GM19193 (cell line): ENCODE measurements at regions not wholly inside any gene's neighbourhood (a gene's known extent, or its start where the extent isn't known, plus 50 kb on each side); places are given as distances from the start of the nearest gene placed in this dataset.

Experiments
- POLR2A ChIP-seq: IDR thresholded peaks from 4 replicates; pipeline ENCODE4 v1.6.1; 2011; ENCODE audit not compliant: insufficient read depth, insufficient read length; ENCODE audit errors: extremely low read depth

DNA sequence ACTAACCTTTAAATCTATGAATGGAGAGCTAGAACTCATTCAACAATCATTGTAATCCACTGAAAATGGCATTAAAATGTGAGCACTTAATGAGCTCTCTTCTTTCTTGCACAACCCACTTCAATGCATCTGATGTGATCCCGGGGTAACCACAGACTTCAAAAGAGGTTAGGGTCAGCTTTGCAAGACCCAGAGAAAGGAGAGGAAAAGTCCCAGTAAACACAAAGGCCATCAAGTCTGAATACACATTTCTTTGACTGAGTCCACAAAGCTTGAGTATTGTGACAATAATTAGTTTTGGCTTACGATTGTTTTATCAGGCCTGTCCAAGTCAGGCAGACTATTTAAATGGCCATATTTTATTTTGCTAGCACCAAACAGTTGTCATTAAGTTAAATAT lies 148.8 kb upstream of the ZNF608 start:
- TF ChIP-seq POLR2A, result no peak

- no peak for TF ChIP-seq POLR2A
These were observed 154.6 kb upstream of the ZNF608 start for GRCh38 chr5:124901081-124901480.

DNA sequence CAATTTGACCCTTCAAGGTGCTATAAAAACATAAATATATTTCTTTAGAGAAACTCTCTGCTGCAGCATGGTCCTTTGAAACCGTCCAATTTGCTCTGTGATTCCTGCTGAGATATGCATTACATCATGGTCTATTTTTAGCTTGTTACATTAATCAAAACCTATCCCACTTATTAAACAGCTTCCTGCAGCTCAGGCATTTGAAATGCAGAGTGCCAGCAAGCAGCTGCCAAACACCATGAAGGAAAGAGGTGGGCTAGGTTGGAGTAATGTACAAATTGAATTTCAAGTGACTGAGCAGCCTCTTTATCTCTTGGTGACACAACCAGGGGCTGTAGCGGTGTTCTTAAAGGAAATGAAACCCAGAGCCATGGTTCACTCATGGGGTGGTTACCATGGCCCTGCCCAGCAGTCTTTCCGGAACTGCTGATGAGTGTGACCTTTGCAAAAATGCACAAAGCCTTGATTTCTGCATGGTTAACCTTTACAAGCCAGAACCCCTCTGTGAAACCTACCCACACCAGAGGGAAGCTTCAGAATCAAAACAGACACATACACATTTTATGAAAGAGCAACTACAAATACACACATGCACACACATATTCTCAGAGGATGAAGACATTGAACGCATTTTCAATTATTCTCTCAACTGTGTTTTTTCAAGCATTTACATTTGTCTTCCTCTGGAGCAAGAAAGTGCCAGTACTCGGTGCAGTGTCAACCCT lies 155.8 kb upstream of the ZNF608 start:
- no peak for TF ChIP-seq POLR2A

DNA sequence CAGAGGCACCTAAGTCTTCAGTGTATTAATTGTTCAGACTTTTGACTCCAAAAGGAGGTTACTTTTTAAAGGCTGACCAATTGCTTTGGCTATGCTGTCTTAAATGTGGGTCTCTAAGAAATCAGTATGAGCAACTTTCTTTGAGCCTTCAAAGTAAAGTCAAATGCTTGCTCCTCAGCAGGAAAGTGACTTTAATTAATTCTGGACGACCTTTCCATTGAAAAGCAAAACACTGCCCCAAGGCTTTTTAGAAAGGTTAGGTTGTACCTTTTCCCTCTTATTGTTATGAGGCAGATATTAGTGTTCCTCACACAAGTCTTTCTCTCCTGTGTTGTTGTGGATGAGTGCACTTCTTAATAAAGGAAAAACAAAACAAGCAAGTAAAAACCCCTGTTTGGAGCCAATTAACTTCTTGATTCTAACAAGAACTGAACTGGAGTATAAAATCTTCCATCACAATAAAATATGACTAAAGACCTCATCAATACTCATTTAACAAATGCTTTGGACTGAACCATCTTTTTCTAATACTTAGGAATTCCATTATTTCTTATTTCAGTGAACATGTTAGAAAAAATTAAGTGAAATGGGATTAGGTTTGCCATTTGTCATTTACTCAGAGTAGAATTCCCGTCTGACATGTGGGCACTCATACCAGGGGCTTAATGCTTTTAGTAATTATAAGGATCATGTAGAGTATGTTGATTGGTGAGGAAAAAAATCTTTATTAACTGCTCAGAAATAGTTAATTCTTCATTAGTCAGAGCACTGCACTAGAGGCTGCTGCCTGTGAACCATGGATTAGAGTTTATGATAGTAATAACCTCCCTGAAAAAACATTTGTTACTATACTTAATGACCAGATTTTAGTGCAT lies 159.1 kb upstream of the ZNF608 start:
- no peak for TF ChIP-seq POLR2A

DNA sequence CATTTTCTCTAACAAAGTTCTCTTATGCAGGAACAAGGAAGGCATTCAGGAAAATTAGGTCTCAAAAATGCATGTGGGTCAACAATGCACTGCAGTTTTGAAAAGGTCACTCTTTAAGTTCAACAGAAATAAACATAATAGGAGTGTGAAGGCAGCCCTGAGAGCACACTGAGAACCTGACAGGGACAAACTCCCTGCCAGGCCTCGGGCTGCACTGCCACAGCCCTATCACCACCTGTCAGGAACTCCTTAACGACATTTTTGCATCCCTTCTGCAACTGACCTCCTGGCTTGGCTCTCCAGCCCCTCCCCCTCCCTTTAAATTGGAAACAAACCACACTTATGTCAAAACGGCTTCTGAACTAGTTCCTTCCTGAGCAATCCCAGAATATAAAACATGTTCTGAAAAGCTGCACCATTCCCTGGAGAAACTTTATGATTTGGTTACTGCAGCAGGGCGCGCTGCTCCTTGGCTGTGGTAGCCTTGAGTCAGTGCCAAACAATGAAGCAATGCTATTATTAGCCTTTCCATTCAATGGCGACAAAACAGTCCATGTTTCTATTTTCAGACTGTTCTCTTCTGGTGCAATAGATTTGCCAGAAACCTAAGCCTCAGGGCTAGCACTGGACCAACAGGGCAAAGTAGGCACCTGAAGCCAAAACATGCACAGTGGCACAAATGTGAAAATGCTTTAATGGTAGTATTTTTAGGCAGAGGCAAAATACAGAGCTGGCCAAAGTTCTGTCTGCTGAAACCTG lies 160.1 kb upstream of the ZNF608 start:
- TF ChIP-seq POLR2A, result no peak

GRCh38 chr5:124907098-124907644 lies 160.7 kb upstream of the ZNF608 start:
- TF ChIP-seq POLR2A, result no peak

DNA sequence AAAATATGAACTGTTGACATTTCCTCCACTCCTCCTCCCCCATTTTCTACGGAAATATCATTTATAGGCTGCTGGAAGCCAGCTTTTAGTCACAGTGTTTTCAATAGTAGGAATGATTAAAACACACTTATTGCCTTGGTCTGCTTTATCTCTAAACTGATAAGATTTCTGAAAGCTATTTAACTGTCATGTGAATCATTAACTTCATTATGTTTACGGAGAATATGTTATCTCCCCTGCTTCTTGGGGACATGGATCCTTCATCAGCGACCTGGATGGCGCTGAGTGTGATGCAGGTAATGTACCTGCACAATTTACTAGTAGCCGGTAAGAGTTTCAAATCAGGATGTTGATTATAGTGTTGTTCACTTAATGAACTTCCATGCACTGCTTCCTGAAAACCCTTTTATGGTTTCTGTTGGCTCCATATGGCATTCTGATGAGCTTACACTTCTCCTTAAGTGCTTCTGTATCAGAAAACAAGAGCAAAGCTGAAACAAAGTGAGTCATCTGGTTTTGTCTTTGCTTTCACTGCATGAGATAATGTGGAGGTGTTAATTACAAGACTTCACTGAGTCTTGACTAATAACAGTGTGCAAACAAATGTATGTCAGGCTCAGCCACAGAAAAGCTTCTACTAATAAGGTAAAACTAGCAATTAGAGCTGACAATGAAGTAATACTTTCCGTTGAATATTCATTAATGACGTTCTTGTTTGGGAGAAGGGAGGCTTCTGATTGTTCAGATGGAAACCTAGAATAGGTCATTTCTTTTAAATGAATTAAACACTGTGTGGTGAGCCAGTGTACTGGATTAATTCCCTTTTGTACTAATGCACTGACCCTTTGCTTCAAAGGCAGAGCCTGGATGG lies 162.4 kb upstream of the ZNF608 start:
- no peak for TF ChIP-seq POLR2A

- no peak for TF ChIP-seq POLR2A
These were observed 163.3 kb upstream of the ZNF608 start for GRCh38 chr5:124909734-124910133.

DNA sequence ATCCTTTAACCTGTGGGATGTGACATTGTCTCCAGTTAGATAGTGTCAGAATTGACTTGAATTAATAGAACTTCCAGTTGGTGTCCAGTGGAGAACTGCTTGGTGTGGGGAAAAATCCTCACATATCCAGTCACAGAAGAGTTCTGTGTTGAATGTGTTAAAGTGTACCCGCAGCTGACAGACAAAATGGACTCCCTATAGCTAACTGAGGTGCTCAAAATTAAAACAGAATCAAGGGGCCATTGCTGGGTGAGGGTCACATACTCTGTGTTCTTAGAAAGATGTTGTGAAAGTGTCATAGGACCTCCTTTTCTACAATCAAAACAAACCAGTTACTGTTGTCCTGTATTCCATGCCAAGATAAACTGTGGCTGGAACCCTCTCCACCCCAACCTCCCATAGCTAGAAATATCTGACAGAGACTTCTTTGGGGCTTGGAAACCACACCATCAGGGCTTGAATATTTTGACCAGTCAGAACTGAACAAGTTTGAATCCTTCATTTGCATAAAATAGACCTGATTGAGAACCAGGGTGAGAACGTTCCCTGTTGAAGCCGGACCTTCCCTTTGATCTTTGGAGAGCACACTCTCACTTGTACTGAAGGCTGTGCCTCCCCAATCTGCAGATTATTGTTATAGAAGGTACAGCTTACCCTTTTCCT lies 164.0 kb upstream of the ZNF608 start:
- TF ChIP-seq POLR2A, result no peak

- TF ChIP-seq POLR2A, result no peak
These were observed 166.3 kb upstream of the ZNF608 start for GRCh38 chr5:124912638-124913328.

DNA sequence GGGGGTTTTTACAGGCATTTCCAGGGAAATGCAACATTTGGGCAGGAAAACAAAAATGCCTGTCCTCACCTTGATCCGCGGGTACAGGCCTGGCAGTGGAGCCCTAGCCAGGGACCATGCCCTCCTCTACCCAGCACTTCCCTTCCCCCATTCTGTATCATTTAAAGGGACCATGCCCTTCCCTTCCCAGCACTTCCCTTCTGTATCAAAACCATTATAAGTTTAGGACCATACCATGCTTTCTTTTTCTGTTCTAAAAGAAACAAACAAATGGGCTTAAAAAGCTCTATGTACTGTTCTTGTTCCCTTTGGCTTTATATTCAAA lies 166.9 kb upstream of the ZNF608 start:
- no peak for TF ChIP-seq POLR2A

DNA sequence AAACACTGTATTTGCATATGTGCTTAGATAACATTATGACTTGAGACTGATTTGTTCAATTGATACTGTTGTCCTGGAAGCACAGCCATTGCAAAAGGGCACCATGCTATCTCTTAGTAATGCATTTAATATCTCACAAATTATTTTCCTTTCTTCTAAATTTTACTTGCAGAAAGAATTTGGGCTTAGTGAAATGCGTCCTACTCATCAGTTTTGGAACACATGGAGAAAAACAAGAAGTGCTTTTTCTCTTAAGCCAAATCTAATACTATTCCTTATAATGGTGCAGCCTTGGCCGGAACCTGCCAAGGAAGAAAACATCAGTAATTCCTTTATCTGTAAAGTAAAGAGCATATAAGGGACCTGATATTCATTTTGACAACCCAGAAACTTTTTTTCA lies 172.2 kb upstream of the ZNF608 start:
- TF ChIP-seq POLR2A, result no peak

- TF ChIP-seq POLR2A, result no peak
These were observed 172.6 kb upstream of the ZNF608 start for GRCh38 chr5:124919076-124919475.
